Urinary bladder (tissue), 3 donors: ENCODE measurements at regions not wholly inside any gene's neighbourhood (a gene's known extent, or its start where the extent isn't known, plus 50 kb on each side); places are given as distances from the start of the nearest gene placed in this dataset.

Experiments
- DNase-seq: peaks from one replicate; pipeline ENCODE4 v3.0.0-alpha.2; 2015; ENCODE audit errors: extremely low spot score
- H3K27ac ChIP-seq: one replicate; pipeline ENCODE4 v1.5.1; 2013; ENCODE audit warnings: low read depth, mild to moderate bottlenecking, moderate library complexity
- H3K36me3 ChIP-seq: one replicate; pipeline ENCODE4 v1.6.1; 2013; ENCODE audit warnings: mild to moderate bottlenecking, moderate library complexity; ENCODE audit not compliant: insufficient read depth
- H3K4me1 ChIP-seq: one replicate; pipeline ENCODE4 v1.6.1; 2013; ENCODE audit warnings: mild to moderate bottlenecking, moderate library complexity; ENCODE audit not compliant: insufficient read depth
- H3K4me3 ChIP-seq: one replicate; pipeline ENCODE4 v1.5.1; 2013; ENCODE audit warnings: low read depth, low read length
- WGBS: extraction: QIAGEN DNeasy Blood & Tissue Kit; methylation state at CpG from one replicate; pipeline ENCODE4 v1.1.7; 2013; 5-methylcytosine and 5-hydroxymethylcytosine counted together
- donor health status: healthy with polysubstance abuse.
- donor health status: healthy.

DNA sequence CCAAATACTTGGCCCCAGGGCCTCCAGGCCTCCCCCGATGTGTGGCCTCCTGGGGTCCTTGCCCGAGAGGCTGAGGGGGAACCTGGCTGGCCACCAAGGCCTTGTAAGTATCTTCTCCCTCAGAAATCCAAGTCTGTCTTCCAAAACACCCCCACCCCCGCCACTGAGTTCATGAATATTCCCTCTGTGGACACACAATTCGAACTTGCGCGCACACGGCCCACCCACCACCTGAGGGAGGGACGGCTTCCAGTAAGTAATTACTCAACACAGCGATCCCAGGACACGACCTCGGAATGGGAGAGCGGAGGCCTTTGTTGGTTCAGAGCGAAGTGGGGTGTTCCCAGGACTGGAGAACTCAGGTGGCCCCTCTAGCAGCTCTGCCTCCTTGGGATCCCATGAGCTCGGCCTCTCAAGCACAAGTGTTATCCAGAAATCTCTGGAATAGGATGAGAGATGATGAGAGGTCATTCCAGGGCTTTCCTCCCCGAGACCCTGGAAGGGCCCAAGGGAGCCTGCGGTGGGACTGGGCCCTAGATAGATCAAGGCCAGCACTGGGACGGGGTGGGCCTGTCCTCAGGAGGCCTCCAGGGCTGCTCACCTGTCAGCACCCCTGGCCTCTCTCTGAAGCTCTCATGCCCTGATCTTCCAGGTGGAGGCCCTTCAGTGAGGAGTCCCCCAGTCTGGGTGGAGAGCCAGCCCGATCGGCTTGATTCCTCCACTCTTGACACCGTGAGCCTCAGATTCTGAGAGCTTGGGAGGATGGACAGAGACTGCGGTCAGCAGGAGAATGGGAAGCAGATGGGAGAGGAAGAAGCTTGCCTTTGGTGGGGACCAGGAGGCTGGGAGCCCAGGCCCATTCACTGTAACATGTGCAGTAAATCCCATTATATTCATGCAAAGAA, 219.0 kb upstream of the RTL1 start:
- H3K27ac ChIP-seq: no peak overlapping the region
- DNase-seq: no peak
- H3K36me3 ChIP-seq: no peaks in the 10 kb centered on the region
- H3K4me3 ChIP-seq: no peak overlapping the region
- no peaks in the 10 kb centered on the region for H3K4me1 ChIP-seq
- 91% methylated on average over 21 of the region's 21 CpGs for WGBS

DNA sequence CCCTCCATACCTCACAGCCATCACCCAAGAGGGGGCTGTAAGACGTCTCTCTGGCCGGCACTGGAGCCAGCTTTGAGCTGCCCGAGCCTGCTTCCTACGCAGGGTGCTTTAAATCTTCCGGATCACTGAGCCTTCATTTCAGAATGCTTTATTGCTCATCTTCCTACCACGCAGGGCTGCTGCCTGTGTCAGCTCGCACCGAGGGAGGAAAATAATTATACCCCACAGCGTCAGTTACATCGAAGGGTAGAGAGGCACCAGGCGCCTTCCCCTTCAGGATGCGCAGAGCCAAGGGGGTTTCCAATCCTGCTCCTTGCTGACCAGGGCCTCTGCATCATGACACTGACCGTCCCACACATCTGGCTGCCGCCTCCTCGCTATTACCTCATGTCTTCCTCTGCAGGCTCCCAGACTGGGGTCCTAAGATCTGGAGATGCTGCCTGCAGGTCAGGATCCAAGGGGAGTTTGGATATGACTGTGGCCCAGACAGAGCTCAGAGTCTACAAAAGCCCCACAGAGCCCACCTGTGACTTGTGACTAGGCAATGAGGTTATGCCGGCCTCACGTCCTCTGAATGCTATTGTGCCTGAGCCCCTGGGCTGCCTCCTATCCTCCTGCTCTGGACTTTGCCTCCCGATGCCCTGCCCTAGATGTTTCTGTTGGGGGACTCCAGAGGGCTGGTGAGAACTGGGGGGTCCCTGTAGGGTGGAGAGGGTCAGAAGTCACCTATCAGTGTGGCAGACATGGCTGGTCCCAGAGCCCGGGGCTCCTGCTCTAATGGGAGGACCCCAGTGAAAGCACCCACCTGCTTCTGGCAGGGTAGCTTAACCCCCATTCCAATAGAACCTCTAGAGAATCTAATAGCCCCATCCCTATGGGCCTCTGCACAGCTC, 220.3 kb upstream of the RTL1 start:
- DNase-seq: no peak
- no peak overlapping the region for H3K27ac ChIP-seq

DNA sequence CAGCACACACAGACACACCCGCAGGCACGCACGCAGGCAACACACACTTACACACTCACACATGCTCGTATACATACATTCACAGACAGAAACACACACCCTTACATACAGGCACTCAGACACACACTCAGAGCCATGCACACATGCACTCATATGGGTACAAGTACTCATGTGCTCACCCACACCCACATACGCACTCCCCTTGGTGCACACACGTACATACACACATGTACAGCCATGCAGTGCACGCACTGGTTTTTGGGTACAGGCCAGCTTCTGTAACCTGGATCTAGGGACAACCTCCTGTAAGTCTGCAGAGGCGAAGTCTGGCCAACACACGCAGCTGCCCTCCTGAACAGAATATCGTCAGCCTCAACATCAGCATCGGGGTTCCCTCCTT, 221.3 kb upstream of the RTL1 start:
- Histone ChIP-seq H3K27ac (no peak overlapping the region), H3K36me3 (no peaks in the 10 kb centered on the region), H3K4me3 (no peak overlapping the region), H3K4me1 (no peaks in the 10 kb centered on the region)
- 90% methylated on average over 11 of the region's 11 CpGs for WGBS
- no peak for DNase-seq

More for the DNA sequence above, 220.3 kb upstream of the RTL1 start:
- Histone ChIP-seq H3K4me1 (no peaks in the 10 kb centered on the region), H3K4me3 (no peak overlapping the region), H3K36me3 (no peaks in the 10 kb centered on the region)
- WGBS: 81% methylated on average over 19 of the region's 19 CpGs

DNA sequence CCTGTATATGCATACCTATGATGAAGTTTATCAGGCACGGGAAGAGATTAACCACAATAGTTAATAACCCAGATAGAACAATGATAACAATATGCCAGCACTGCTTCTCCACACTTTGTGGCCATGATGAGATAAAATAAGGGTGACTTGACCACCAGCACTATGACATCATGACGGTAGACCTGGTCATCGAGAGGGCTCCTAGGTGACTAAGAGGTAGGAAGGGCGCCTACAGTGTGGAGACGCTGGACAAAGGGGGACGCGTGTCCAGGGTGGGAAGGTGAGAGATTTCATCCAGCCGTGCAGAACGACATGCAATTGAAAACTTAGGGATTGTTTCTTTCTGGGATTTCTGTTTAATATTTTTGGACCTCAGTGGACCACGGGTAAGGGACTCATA, 221.8 kb upstream of the RTL1 start:
- no peaks in the 10 kb centered on the region for H3K4me1 ChIP-seq
- WGBS: 93% methylated on average over 10 of the region's 10 CpGs
- H3K27ac ChIP-seq: no peak overlapping the region
- H3K4me3 ChIP-seq: no peak overlapping the region
- H3K36me3 ChIP-seq: no peaks in the 10 kb centered on the region
- no peak for DNase-seq

GRCh38 chr14:101125719-101126651, 222.5 kb upstream of the RTL1 start:
- DNase-seq: no peak
- Histone ChIP-seq H3K4me1 (no peaks in the 10 kb centered on the region), H3K4me3 (no peak overlapping the region), H3K27ac (no peak overlapping the region), H3K36me3 (no peaks in the 10 kb centered on the region)
- 86% methylated on average over 37 of the region's 37 CpGs for WGBS

DNA sequence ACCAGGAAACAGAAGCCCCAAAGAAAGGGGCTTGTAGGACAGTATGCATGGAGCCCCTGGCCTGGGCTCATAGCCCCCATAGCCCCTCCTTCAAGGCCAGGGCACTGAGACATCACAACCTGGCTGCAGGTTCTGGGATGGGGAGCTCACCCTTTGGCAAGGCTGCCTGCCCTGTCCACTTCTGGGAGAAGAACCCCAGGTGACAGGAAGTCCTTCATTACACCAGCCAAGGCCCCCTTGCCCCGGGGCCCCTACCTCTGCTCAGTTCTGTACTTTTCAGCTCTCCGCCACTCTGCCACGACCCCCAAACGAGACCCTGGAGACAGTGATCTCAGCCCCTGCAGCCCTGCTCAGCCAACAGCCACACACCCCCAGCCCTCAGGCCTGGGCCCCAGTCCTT, 223.2 kb upstream of the RTL1 start:
- Histone ChIP-seq H3K4me1 (no peaks in the 10 kb centered on the region), H3K4me3 (no peak overlapping the region), H3K27ac (no peak overlapping the region), H3K36me3 (no peaks in the 10 kb centered on the region)
- no peak for DNase-seq
- WGBS: 76% methylated on average over 4 of the region's 4 CpGs

DNA sequence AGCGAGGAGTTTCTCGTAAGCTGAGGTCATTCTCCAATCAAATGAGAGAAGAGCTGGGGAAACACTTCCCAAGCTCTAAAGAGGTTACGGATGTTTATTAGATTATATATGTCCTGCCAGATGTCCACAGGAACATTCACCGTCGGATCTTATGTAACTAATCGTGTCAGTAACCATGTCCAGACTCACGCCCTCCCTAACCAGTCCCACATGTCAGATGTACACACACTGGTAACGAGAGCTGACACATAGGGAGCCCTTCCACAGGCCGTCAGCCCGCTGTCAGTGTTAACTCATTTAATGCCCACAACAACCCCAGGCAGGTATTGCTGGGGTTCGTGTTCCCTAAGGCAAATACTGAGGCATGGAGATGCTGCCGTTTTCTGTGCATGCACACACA, 223.7 kb upstream of the RTL1 start:
- H3K36me3 ChIP-seq: no peaks in the 10 kb centered on the region
- no peak overlapping the region for H3K27ac ChIP-seq
- DNase-seq: no peak
- WGBS: 75% methylated on average over 12 of the region's 12 CpGs
- no peak overlapping the region for H3K4me3 ChIP-seq
- no peaks in the 10 kb centered on the region for H3K4me1 ChIP-seq

DNA sequence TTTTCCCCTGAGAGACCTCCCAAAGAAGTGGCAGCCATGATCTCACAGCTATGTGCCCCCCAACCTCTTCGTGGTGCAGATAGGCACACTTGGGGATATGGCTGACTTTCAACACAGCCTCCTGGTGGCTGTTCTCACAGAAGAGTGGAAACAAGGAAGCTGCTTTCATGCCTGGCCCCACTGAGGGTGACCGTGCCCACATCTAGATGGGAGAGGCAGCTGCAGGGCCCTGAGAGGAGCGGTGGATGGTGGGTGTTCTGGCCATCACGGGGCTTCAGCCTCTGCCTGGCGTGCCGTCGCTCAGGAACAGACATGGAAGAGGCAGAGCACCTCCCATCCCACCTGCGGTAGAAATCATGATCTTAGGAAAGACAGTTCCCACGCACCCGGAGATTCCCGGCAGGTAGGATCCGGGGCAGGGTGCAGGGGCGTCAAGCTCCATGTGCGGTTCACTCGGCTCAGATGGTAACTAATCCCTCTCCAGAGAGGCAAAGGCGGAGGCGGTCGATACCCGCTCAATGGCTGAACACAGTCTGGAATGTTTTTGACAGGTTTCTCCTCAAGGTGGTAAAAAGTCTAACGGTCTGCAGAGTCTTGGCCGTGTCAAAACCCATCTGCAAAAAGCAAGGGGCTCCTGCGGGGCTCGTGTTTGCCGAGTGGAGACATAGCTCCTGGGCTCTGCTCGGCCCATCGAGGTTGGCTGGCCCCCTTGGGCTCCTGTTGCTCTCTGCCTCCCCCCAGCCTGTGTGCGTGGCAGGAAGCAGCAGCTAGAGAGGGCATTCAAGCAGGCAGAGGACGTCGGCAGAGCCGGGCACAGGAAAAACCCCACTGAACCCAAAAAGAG, 225.2 kb upstream of the RTL1 start:
- H3K4me1 ChIP-seq: no peaks in the 10 kb centered on the region
- WGBS: 76% methylated on average over 30 of the region's 30 CpGs
- no peak overlapping the region for H3K27ac ChIP-seq
- DNase-seq: no peak
- H3K4me3 ChIP-seq: no peak overlapping the region
- no peaks in the 10 kb centered on the region for H3K36me3 ChIP-seq

- WGBS: 69% methylated on average over 6 of the region's 6 CpGs
- Histone ChIP-seq H3K36me3 (no peaks in the 10 kb centered on the region), H3K4me3 (no peak overlapping the region), H3K4me1 (no peaks in the 10 kb centered on the region), H3K27ac (no peak overlapping the region)
- no peak for DNase-seq
Measured at GRCh38 chr14:101129521-101130167, 226.1 kb upstream of the RTL1 start.

DNA sequence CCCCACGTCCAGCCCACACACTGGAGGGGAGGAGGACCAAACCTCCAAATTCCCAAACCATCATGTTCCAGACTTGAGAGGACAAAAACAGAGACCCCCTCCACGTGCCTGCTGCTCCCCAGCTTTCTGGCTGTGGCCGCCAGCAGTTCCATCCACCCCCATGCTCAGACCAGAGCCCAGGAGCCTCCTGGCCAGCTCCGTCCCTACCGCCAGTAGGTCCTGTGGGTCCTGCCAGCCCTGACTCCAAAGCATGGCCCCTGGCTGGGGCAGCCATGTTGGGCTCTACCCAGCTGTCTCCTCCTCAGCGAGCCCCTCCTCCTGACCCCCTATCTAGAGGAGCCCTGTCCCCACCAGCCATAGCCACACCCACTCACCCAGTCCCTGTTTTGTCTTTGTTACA, 227.3 kb upstream of the RTL1 start:
- no peak for DNase-seq
- 79% methylated on average over 6 of the region's 6 CpGs for WGBS

GRCh38 chr14:101131451-101131916, 228.0 kb upstream of the RTL1 start:
- Histone ChIP-seq H3K27ac (no peak overlapping the region), H3K36me3 (no peaks in the 10 kb centered on the region), H3K4me3 (no peak overlapping the region), H3K4me1 (no peaks in the 10 kb centered on the region)
- no peak for DNase-seq
- 69% methylated on average over 7 of the region's 7 CpGs for WGBS

More for the DNA sequence above, 227.3 kb upstream of the RTL1 start:
- H3K27ac ChIP-seq: no peak overlapping the region
- no peaks in the 10 kb centered on the region for H3K4me1 ChIP-seq
- H3K4me3 ChIP-seq: no peak overlapping the region
- no peaks in the 10 kb centered on the region for H3K36me3 ChIP-seq

- Histone ChIP-seq H3K36me3 (no peaks in the 10 kb centered on the region), H3K27ac (no peak overlapping the region), H3K4me1 (no peaks in the 10 kb centered on the region), H3K4me3 (no peak overlapping the region)
- no peak for DNase-seq
- WGBS: 72% methylated on average over 10 of the region's 10 CpGs
Measured at GRCh38 chr14:101132051-101132571, 228.6 kb upstream of the RTL1 start.
